ENCODE measurements at regions not wholly inside any gene's neighbourhood (a gene's known extent, or its start where the extent isn't known, plus 50 kb on each side); places are given as distances from the start of the nearest gene placed in this dataset.

- TF ChIP-seq SP1 (IDR thresholded peaks at IDR 0.05) (no peak), YY1 (IDR thresholded peaks at IDR 0.05) (no peak), CTCF (IDR thresholded peaks at IDR 0.05; ENCODE audit: low read depth, low read length, missing input control) (no peak), RAD21 (IDR thresholded peaks at IDR 0.05) (no peak), EGR1 (IDR thresholded peaks at IDR 0.05; ENCODE audit: low read depth in 2 of 2) (no peak), JUND (IDR thresholded peaks at IDR 0.05) (no peak), GABPA (IDR thresholded peaks at IDR 0.05 in 1 of 2, conservative IDR thresholded peaks at IDR 0.05 in 1 of 2) (no peak), HNF4A (conservative IDR thresholded peaks at IDR 0.05) (no peak), FOXA2 (IDR thresholded peaks at IDR 0.05) (no peak), TAF1 (conservative IDR thresholded peaks at IDR 0.05) (no peak)
- TF ChIP-seq, protein P1, sequence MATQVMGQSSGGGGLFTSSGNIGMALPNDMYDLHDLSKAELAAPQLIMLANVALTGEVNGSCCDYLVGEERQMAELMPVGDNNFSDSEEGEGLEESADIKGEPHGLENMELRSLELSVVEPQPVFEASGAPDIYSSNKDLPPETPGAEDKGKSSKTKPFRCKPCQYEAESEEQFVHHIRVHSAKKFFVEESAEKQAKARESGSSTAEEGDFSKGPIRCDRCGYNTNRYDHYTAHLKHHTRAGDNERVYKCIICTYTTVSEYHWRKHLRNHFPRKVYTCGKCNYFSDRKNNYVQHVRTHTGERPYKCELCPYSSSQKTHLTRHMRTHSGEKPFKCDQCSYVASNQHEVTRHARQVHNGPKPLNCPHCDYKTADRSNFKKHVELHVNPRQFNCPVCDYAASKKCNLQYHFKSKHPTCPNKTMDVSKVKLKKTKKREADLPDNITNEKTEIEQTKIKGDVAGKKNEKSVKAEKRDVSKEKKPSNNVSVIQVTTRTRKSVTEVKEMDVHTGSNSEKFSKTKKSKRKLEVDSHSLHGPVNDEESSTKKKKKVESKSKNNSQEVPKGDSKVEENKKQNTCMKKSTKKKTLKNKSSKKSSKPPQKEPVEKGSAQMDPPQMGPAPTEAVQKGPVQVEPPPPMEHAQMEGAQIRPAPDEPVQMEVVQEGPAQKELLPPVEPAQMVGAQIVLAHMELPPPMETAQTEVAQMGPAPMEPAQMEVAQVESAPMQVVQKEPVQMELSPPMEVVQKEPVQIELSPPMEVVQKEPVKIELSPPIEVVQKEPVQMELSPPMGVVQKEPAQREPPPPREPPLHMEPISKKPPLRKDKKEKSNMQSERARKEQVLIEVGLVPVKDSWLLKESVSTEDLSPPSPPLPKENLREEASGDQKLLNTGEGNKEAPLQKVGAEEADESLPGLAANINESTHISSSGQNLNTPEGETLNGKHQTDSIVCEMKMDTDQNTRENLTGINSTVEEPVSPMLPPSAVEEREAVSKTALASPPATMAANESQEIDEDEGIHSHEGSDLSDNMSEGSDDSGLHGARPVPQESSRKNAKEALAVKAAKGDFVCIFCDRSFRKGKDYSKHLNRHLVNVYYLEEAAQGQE (IDR thresholded peaks at IDR 0.05): no peak
- TF ChIP-seq, protein P2, sequence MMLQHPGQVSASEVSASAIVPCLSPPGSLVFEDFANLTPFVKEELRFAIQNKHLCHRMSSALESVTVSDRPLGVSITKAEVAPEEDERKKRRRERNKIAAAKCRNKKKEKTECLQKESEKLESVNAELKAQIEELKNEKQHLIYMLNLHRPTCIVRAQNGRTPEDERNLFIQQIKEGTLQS (IDR thresholded peaks at IDR 0.05): no peak
These were observed 283.5 kb upstream of the ROPN1 start for GRCh38 chr3:124275412-124275811.

Data from liver (tissue), 3 donors.